LNCaP clone FGC (cell line): ENCODE measurements at regions not wholly inside any gene's neighbourhood (a gene's known extent, or its start where the extent isn't known, plus 50 kb on each side); places are given as distances from the start of the nearest gene placed in this dataset.
"Not testable (repeated sequence)": the region's sequence is repeated elsewhere in the genome, so short reads cannot be mapped to it uniquely, and the experiment has no call there.

Experiments used
- DNase-seq: peaks from one replicate; pipeline ENCODE4 v3.0.0-alpha.2; 2011; ENCODE audit warnings: low read depth
- H3K4me3 ChIP-seq: 2 replicates; pipeline ENCODE4 v1.5.1; 2011; ENCODE audit warnings: mild to moderate bottlenecking, low read depth, low read length, control low read depth
- CTCF ChIP-seq: IDR thresholded peaks from 2 replicates; pipeline ENCODE4 v1.5.1; 2012; ENCODE audit warnings: mild to moderate bottlenecking; ENCODE audit not compliant: control insufficient read depth, insufficient read depth; ENCODE audit errors: extremely low read depth

- DNase-seq, H3K4me3 ChIP-seq: not testable (repeated sequence)
- peak; percentile 14; the same call in 1 of the 2 replicates for TF ChIP-seq CTCF
Observed at GRCh38 chr14:19311023-19311422, 123.1 kb downstream of the POTEG start.

- DNase-seq, H3K4me3 ChIP-seq: not testable (repeated sequence)
Observed at GRCh38 chr14:19330678-19331077, 103.5 kb downstream of the POTEG start.

GRCh38 chr14:19337232-19338059 is 96.7 kb downstream of the POTEG start:
- not testable (repeated sequence) for DNase-seq
- H3K4me3 ChIP-seq, result peak overlapping the region; percentile 33

- peak overlapping the region; percentile 33 for H3K4me3 ChIP-seq
- not testable (repeated sequence) for DNase-seq
Observed at GRCh38 chr14:19338060-19338372, 96.1 kb downstream of the POTEG start.

- not testable (repeated sequence) for DNase-seq, H3K4me3 ChIP-seq
Observed at GRCh38 chr14:19340976-19341375, 93.2 kb downstream of the POTEG start.

GRCh38 chr14:19341627-19342026 is 92.5 kb downstream of the POTEG start:
- H3K4me3 ChIP-seq, DNase-seq: not testable (repeated sequence)

GRCh38 chr14:19344261-19344660 is 89.9 kb downstream of the POTEG start:
- H3K4me3 ChIP-seq, result 0 out of 2 replicates have a peak overlapping the region, but pooled peaks have one; percentile 9

GRCh38 chr14:19344689-19345088 is 89.5 kb downstream of the POTEG start:
- not testable (repeated sequence) for DNase-seq
- 0 out of 2 replicates have a peak overlapping the region, but pooled peaks have one; percentile 9 for H3K4me3 ChIP-seq

More at GRCh38 chr14:19344261-19344660, 89.9 kb downstream of the POTEG start:
- peak; percentile 11 for DNase-seq

- not testable (repeated sequence) for H3K4me3 ChIP-seq
Observed at GRCh38 chr14:19345298-19345911, 88.7 kb downstream of the POTEG start.

GRCh38 chr14:19346074-19346480 is 88.1 kb downstream of the POTEG start:
- peak overlapping the region; percentile 25; the same call in 1 of the 2 replicates for H3K4me3 ChIP-seq
- peak; percentile 3 for DNase-seq

More at GRCh38 chr14:19345298-19345911, 88.7 kb downstream of the POTEG start:
- DNase-seq, result not testable (repeated sequence)

- DNase-seq, H3K4me3 ChIP-seq: not testable (repeated sequence)
Observed at GRCh38 chr14:19346636-19347035, 87.5 kb downstream of the POTEG start.

GRCh38 chr14:19347112-19347511 is 87.0 kb downstream of the POTEG start:
- not testable (repeated sequence) for DNase-seq, H3K4me3 ChIP-seq
